Gastrocnemius medialis (tissue), 4 donors: ENCODE measurements at regions not wholly inside any gene's neighbourhood (a gene's known extent, or its start where the extent isn't known, plus 50 kb on each side); places are given as distances from the start of the nearest gene placed in this dataset.

Experiments used
- POLR2A ChIP-seq, 2 donors: fragments of 450-650 bp; IDR thresholded peaks; one replicate each; pipeline ENCODE4 v1.6.1; 2017; ENCODE audit warnings: antibody characterized with exemption in 2 of 2, mild to moderate bottlenecking in 2 of 2, moderate library complexity in 2 of 2
- TF ChIP-seq, protein P1 (sequence below), 5 experiments: fragments of 450-650 bp in 3 of 5; fragments of 200-600 bp in 2 of 5; sonication (generic) in 2 of 5; IDR thresholded peaks in 4 of 5; conservative IDR thresholded peaks in 1 of 5; 1 replicate in 4 of 5; 2 replicates in 1 of 5; pipeline ENCODE4 v1.5.1; 2016 to 2019; ENCODE audit warnings: antibody characterized with exemption in 5 of 5, mild to moderate bottlenecking in 3 of 5, moderate library complexity in 3 of 5

DNA sequence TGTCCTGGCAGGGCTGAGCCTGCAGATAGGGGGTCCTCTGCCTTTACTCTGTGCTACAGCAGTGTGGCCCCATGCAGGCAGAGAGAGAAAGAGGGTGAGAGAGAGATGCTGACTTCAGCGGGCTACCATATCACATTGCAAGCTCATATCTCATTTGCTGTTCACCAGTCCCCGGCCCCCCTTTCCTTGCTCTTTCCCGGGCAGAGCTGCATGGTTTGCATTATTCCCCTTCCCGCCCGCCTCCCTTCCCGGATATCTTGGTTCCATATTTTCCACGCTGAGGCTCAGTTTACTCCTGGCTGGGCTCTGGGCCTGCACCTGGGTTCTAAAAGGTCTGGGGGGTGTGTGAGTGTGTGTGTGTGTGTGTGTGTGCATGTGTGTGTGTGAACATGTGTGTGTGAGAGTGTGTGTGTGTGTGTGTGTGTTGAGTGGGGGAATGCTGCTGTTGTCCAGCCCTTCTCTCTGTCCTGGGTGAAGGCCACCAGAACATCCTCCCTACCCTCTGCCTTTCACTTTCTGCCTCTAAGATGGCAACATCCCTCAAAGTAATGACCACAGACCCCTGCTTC, 63.5 kb downstream of the PJA1 start:
- TF ChIP-seq, protein P1, sequence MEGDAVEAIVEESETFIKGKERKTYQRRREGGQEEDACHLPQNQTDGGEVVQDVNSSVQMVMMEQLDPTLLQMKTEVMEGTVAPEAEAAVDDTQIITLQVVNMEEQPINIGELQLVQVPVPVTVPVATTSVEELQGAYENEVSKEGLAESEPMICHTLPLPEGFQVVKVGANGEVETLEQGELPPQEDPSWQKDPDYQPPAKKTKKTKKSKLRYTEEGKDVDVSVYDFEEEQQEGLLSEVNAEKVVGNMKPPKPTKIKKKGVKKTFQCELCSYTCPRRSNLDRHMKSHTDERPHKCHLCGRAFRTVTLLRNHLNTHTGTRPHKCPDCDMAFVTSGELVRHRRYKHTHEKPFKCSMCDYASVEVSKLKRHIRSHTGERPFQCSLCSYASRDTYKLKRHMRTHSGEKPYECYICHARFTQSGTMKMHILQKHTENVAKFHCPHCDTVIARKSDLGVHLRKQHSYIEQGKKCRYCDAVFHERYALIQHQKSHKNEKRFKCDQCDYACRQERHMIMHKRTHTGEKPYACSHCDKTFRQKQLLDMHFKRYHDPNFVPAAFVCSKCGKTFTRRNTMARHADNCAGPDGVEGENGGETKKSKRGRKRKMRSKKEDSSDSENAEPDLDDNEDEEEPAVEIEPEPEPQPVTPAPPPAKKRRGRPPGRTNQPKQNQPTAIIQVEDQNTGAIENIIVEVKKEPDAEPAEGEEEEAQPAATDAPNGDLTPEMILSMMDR (IDR thresholded peaks at IDR 0.05 in 4 of 5, conservative IDR thresholded peaks at IDR 0.05 in 1 of 5), result no peak
- TF ChIP-seq POLR2A (IDR thresholded peaks at IDR 0.05), result no peak
